GM21423 (cell line): ENCODE measurements at regions not wholly inside any gene's neighbourhood (a gene's known extent, or its start where the extent isn't known, plus 50 kb on each side); places are given as distances from the start of the nearest gene placed in this dataset.

ENCODE experiments used
- ATAC-seq: cut with Tn5 transposase; IDR thresholded peaks from one replicate; pipeline ENCODE4 v1.9.1; 2021; ENCODE audit warnings: mild to moderate bottlenecking, moderate library complexity; ENCODE audit not compliant: unreplicated experiment

GRCh38 chr1:37404711-37405110, 69.7 kb upstream of the ZC3H12A start:
- no peak for ATAC-seq

- no peak for ATAC-seq
These were observed 64.3 kb upstream of the ZC3H12A start for GRCh38 chr1:37410105-37410504.

- no peak for ATAC-seq
These were observed 63.6 kb upstream of the ZC3H12A start for GRCh38 chr1:37410815-37411214.

GRCh38 chr1:37415611-37416244, 58.7 kb upstream of the ZC3H12A start:
- ATAC-seq: no peak

GRCh38 chr1:37420456-37420855, 53.9 kb upstream of the ZC3H12A start:
- no peak for ATAC-seq

GRCh38 chr1:37423810-37424209, 50.6 kb upstream of the ZC3H12A start:
- ATAC-seq: no peak

GRCh38 chr1:37424523-37424922, 49.9 kb upstream of the ZC3H12A start:
- no peak for ATAC-seq
